CD4-positive, alpha-beta memory T cell (primary cell): ENCODE measurements at regions not wholly inside any gene's neighbourhood (a gene's known extent, or its start where the extent isn't known, plus 50 kb on each side); places are given as distances from the start of the nearest gene placed in this dataset.

Experiments
- CTCF ChIA-PET: fragments of 350-600 bp; sonication (Branson Sonifier 250); formaldehyde crosslinking; loops from one replicate; lab custom pipeline; 2021; ENCODE audit warnings: inconsistent platforms; ENCODE audit not compliant: partially characterized antibody; lab: Charles Lee
- POLR2A ChIA-PET: fragments of 350-600 bp; sonication (Branson Sonifier 250); formaldehyde crosslinking; loops from one replicate; lab custom pipeline; 2021; ENCODE audit not compliant: partially characterized antibody; lab: Charles Lee
- DNase-seq, 5 donors: peaks; one replicate each; pipeline versions ENCODE4 v3.0.0 to v3.0.0-alpha.2; 2020 to 2022; ENCODE audit warnings: mixed read lengths in 1 of 5
- H3K27ac ChIP-seq: one replicate; pipeline ENCODE4 v1.7.0; 2013; ENCODE audit warnings: low read depth, low read length
- H3K27me3 ChIP-seq: 2 replicates; pipeline ENCODE4 v1.7.0; 2013; ENCODE audit warnings: mild to moderate bottlenecking, low read length, moderate library complexity; ENCODE audit not compliant: insufficient read depth
- H3K36me3 ChIP-seq: 2 replicates; pipeline ENCODE4 v1.7.0; 2013; ENCODE audit warnings: mild to moderate bottlenecking, low read length, moderate library complexity; ENCODE audit not compliant: insufficient read depth
- H3K4me1 ChIP-seq: 2 replicates; pipeline ENCODE4 v1.7.0; 2013; ENCODE audit warnings: mild to moderate bottlenecking, low read length, moderate library complexity; ENCODE audit not compliant: insufficient read depth
- H3K4me3 ChIP-seq, 2 donors: one replicate each; pipeline ENCODE4 v1.7.0; 2013; ENCODE audit warnings: low read length in 2 of 2, mild to moderate bottlenecking in 1 of 2
- H3K9me3 ChIP-seq, 2 donors: one replicate each; pipeline ENCODE4 v1.7.0; 2013; ENCODE audit warnings: low read length in 2 of 2, control low read depth in 1 of 2; ENCODE audit not compliant: control insufficient read depth in 1 of 2
- H3K27ac Mint-ChIP-seq, 7 donors: one replicate each; pipeline ENCODE4 v1.8.0; 2020 to 2021; ENCODE audit warnings: mixed read lengths in 7 of 7, mild to moderate bottlenecking in 6 of 7, inconsistent platforms in 3 of 7, moderate library complexity in 3 of 7
- H3K27me3 Mint-ChIP-seq, 2 donors: one replicate each; pipeline ENCODE4 v1.8.0; 2020 to 2021; ENCODE audit warnings: mixed read lengths in 2 of 2
- H3K36me3 Mint-ChIP-seq, 2 donors: one replicate each; pipeline ENCODE4 v1.8.0; 2020 to 2021; ENCODE audit warnings: mixed read lengths in 2 of 2, inconsistent platforms in 1 of 2, mild to moderate bottlenecking in 1 of 2
- H3K4me1 Mint-ChIP-seq, 4 donors: one replicate each; pipeline ENCODE4 v1.8.0; 2020 to 2021; ENCODE audit warnings: mixed read lengths in 4 of 4, mild to moderate bottlenecking in 1 of 4
- H3K4me3 Mint-ChIP-seq, 8 donors: one replicate each; pipeline ENCODE4 v1.8.0; 2020 to 2021; ENCODE audit warnings: mixed read lengths in 8 of 8, mild to moderate bottlenecking in 7 of 8, moderate library complexity in 6 of 8, inconsistent platforms in 3 of 8
- H3K9me3 Mint-ChIP-seq, 8 donors: one replicate each; pipeline ENCODE4 v1.8.0; 2020 to 2021; ENCODE audit warnings: mixed read lengths in 8 of 8, mild to moderate bottlenecking in 5 of 8, inconsistent platforms in 3 of 8, moderate library complexity in 1 of 8
- intact Hi-C: fragments of 100-400 bp; cut with micrococcal nuclease; formaldehyde crosslinking; loops from one replicate; pipeline ENCODE4 v1.15.1; 2023

DNA sequence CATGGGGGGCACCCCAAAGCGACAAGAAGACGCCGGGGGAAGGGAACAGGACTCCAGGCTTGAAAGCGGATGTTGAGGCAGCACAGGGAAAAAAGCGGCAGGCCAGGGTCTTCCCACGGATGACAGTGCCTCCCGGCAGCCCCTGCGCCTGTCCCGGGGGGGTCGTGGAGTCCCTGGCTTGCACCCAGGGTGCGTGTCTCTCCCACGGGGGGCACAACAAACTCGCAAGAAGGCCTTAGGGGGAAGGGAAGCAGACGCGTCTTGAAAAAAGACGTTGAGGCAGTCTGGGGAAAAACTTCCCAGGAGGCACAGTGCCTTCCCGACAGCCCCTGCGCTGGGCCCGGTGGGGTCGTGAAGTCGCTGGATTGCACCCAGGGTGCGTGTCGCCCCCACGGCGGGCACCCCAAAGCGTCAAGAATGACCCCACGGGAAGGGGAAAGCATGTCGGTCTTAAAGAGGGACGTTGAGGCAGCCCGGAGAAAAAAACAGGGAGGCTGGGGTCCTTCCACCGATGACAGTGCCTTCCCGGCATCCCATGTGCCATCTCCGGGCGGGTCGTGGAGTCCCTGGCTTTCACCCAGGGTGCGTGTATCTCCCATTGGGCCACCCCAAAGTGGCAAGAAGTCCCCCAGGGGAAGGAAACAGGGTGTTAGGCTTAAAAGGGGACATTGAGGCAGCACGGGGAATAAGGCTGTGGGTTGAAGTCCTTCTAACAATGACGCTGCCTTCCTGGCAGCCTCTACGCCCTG is 159.9 kb upstream of the ALG10B start:
- Histone ChIP-seq H3K27me3 (no peaks in the 10 kb centered on the region), H3K9me3 (no peaks in the 10 kb centered on the region), H3K4me3 (no peak overlapping the region), H3K4me1 (no peaks in the 10 kb centered on the region), H3K36me3 (no peaks in the 10 kb centered on the region), H3K27ac (no peak overlapping the region)
- no peak overlapping the region for H3K27ac Mint-ChIP-seq
- no peak for DNase-seq
- H3K27me3 Mint-ChIP-seq = no peaks in the 10 kb centered on the region
- CTCF ChIA-PET = no interaction called here
- H3K36me3 Mint-ChIP-seq = no peaks in the 10 kb centered on the region
- H3K4me1 Mint-ChIP-seq = no peaks in the 10 kb centered on the region
- intact Hi-C loops = no loop called here
- POLR2A ChIA-PET = no interaction called here
- peaks cover 0 to 13% (median 0%) of the 10 kb centered on the region in 8 donors for H3K9me3 Mint-ChIP-seq
- no peak overlapping the region for H3K4me3 Mint-ChIP-seq

DNA sequence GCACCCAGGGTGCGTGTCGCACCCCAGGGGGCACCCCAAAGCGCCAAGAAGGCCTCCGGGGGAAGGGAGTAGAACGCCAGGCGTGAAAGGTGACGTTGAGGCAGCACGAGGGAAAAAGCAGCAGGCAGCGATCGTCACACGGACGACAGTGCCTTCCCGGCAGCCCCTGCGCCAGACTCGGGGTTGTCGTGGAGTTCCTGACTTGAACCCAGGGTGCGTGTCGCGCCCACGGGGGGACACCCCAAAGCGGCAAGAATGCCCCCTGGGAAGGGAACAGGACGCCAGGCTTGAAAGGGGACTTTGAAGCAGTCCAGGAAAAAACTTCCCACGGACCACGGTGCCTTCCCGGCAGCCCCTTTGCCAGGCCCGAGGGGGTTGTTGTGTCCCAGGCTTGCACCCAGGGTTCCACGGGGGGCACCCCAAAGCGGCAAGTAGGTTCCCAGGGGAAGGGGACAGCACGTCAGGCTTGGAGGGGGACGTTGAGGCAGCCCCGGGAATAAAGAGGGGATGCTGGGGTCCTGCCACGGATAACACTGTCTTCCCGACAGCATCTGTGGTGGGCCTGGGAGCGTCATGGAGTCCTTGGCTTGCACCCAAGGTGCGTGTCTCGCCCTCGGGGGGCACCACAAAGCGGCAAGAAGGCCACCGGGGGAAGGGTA is 159.2 kb upstream of the ALG10B start:
- intact Hi-C loops = no loop called here
- Mint-ChIP-seq H3K27me3 (no peaks in the 10 kb centered on the region), H3K9me3 (peaks cover 0 to 13% (median 0%) of the 10 kb centered on the region in 8 donors), H3K27ac (no peak overlapping the region), H3K4me1 (no peaks in the 10 kb centered on the region), H3K36me3 (no peaks in the 10 kb centered on the region), H3K4me3 (no peak overlapping the region)
- Histone ChIP-seq H3K27me3 (no peaks in the 10 kb centered on the region), H3K27ac (no peak overlapping the region), H3K36me3 (no peaks in the 10 kb centered on the region), H3K9me3 (no peaks in the 10 kb centered on the region), H3K4me3 (no peak overlapping the region), H3K4me1 (no peaks in the 10 kb centered on the region)
- ChIA-PET CTCF (no interaction called here), POLR2A (no interaction called here)
- DNase-seq = no peak

DNA sequence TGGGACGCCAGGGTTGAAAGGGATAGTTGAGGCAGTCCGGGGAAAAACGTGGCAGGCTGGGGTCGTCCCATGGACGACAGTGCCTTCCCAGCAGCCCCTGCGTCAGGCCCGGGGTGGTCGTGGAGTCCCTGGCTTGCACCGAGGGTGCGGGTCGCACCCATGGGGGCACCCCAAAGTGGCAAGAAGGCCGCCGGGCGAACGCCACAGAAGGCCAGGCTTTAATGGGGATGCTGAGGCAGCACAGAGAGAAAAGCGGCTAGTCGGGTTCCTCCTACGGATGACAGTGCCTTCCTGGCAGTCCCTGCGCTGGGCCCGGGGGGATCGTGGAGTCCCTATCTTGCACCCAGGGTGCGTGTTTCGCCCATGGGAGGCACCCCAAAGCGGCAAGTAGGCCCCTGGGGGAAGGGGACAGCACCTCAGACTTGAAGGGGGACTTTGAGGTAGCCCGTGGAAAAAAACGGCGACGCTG is 158.6 kb upstream of the ALG10B start:
- no peak overlapping the region for H3K4me3 ChIP-seq
- no peak overlapping the region for H3K27ac Mint-ChIP-seq
- H3K27ac ChIP-seq = no peak overlapping the region
- no peaks in the 10 kb centered on the region for H3K36me3 ChIP-seq
- H3K36me3 Mint-ChIP-seq = no peaks in the 10 kb centered on the region
- intact Hi-C loops = no loop called here
- H3K27me3 ChIP-seq = no peaks in the 10 kb centered on the region
- no peak overlapping the region for H3K4me3 Mint-ChIP-seq
- CTCF ChIA-PET = no interaction called here
- peaks cover 0 to 13% (median 0%) of the 10 kb centered on the region in 8 donors for H3K9me3 Mint-ChIP-seq
- H3K4me1 Mint-ChIP-seq = no peaks in the 10 kb centered on the region
- no peaks in the 10 kb centered on the region for H3K9me3 ChIP-seq
- DNase-seq = no peak
- H3K27me3 Mint-ChIP-seq = no peaks in the 10 kb centered on the region
- no peaks in the 10 kb centered on the region for H3K4me1 ChIP-seq
- POLR2A ChIA-PET = no interaction called here

DNA sequence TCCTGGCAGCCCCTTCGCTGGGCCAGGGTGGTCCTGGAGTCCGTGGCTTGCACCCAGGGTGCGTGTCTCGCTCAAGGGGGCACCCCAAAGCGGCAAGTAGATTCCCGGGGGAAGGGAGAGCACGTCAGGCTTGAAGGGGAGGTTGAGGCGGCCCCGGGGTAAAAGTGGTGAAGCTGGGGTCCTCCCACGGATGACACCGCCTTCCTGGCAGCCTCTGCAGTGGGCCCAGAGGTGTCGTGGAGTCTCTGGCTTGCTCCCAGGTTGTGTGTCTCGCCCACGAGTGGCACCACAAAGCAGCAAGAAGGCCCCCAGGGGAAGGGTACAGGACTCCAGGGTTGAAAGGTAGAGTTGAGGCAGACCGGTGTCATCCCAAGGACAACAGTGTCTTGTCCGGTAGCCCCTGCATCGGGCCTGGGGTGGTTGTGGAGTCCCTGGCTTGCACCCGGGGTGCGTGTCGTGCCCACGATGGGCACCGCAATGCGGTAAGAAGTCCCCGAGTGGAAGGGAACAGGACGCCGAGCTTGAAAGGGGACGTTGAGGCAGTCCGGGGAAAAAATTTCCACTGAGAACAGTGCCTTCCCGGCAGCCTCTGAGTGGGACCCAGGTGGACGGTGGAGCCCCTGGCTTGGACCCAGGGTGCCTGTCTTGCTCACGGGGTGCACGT is 158.0 kb upstream of the ALG10B start:
- H3K27me3 ChIP-seq = no peaks in the 10 kb centered on the region
- no peaks in the 10 kb centered on the region for H3K4me1 Mint-ChIP-seq
- ChIA-PET CTCF (no interaction called here), POLR2A (no interaction called here)
- no peak overlapping the region for H3K27ac Mint-ChIP-seq
- no peak overlapping the region for H3K27ac ChIP-seq
- DNase-seq = no peak
- no peaks in the 10 kb centered on the region for H3K9me3 ChIP-seq
- H3K36me3 ChIP-seq = no peaks in the 10 kb centered on the region
- H3K27me3 Mint-ChIP-seq = no peaks in the 10 kb centered on the region
- H3K36me3 Mint-ChIP-seq = no peaks in the 10 kb centered on the region
- H3K4me3 ChIP-seq = no peak overlapping the region
- no peak overlapping the region for H3K4me3 Mint-ChIP-seq
- H3K9me3 Mint-ChIP-seq = peaks cover 0 to 11% (median 0%) of the 10 kb centered on the region in 8 donors
- H3K4me1 ChIP-seq = no peaks in the 10 kb centered on the region
- intact Hi-C loops = no loop called here

DNA sequence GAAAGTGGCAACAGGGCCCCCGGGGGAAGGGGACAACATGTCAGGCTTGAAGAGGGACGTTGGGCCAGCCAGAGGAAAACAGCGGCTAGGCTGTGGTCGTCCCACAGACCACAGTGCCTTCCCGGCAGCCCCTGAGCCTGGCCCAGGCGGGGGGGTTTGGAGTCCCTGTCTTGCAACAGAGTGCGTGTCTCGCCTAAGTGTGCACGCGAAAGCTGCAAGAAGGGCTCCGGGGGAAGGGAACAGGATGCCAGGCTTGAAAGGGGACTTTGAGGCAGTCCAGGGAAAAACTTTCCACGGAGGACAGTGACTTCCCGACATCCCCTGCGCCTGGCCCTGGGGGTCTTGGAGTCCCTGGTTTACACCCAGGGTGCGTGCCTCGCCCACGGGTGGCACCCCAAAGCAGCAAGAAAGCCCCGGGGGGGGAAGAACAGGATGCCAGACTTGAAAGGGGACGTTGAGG is 157.5 kb upstream of the ALG10B start:
- intact Hi-C loops = no loop called here
- no peaks in the 10 kb centered on the region for H3K36me3 Mint-ChIP-seq
- no peaks in the 10 kb centered on the region for H3K9me3 ChIP-seq

DNA sequence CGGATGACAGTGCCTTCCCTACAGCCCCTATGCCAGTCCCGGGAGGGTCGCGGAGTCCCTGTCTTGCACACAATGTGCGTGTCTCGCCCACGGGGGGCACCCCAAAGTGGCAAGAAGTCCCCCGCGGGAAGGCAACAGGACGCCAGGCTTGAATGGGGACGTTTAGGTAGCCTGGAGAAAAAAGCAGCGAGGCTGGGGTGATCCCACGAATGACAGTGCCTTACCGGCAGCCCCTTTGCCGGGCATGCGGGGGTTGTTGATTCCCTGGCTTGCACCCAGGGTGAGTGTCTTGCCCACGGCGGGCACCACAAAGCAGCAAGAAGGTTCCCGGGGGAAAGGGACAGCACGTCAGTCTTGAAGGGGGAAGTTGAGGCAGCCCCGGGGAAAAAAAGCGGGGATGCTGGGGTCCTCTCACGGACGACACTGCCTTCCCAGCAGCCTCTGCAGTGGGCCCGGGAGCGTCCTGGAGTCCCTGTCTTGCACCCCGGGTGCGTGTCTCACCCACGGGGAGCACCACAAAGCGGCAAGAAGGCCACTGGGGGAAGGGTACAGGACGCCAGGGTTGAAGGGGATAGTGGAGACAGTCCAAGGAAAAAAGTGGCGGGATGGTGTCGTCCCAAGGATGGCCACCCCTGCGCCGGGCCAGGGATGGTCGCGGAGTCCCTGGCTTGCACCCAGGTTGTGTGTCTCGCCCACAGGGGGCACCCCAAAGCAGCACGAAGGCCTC is 156.8 kb upstream of the ALG10B start:
- no peak for DNase-seq
- intact Hi-C loops = no loop called here
- H3K9me3 ChIP-seq = no peaks in the 10 kb centered on the region

More for the DNA sequence above, 157.5 kb upstream of the ALG10B start:
- Histone ChIP-seq H3K4me1 (no peaks in the 10 kb centered on the region), H3K36me3 (no peaks in the 10 kb centered on the region), H3K27ac (no peak overlapping the region), H3K4me3 (no peak overlapping the region), H3K27me3 (no peaks in the 10 kb centered on the region)
- peaks cover 0 to 11% (median 0%) of the 10 kb centered on the region in 8 donors for H3K9me3 Mint-ChIP-seq
- no peak overlapping the region for H3K4me3 Mint-ChIP-seq
- ChIA-PET CTCF (no interaction called here), POLR2A (no interaction called here)
- no peaks in the 10 kb centered on the region for H3K4me1 Mint-ChIP-seq
- DNase-seq = no peak
- H3K27ac Mint-ChIP-seq = no peak overlapping the region
- H3K27me3 Mint-ChIP-seq = no peaks in the 10 kb centered on the region

More for the DNA sequence above, 156.8 kb upstream of the ALG10B start:
- no peaks in the 10 kb centered on the region for H3K36me3 ChIP-seq
- POLR2A ChIA-PET = no interaction called here
- no peak overlapping the region for H3K4me3 ChIP-seq
- H3K27ac ChIP-seq = no peak overlapping the region
- no peak overlapping the region for H3K27ac Mint-ChIP-seq
- H3K27me3 ChIP-seq = no peaks in the 10 kb centered on the region
- H3K4me1 Mint-ChIP-seq = no peaks in the 10 kb centered on the region
- H3K36me3 Mint-ChIP-seq = no peaks in the 10 kb centered on the region
- H3K4me1 ChIP-seq = no peaks in the 10 kb centered on the region
- CTCF ChIA-PET = no interaction called here
- H3K27me3 Mint-ChIP-seq = no peaks in the 10 kb centered on the region
- H3K4me3 Mint-ChIP-seq = no peak overlapping the region
- peaks cover 0 to 11% (median 0%) of the 10 kb centered on the region in 8 donors for H3K9me3 Mint-ChIP-seq
